NCI-H2196 (cell line): ENCODE measurements at regions not wholly inside any gene's neighbourhood (a gene's known extent, or its start where the extent isn't known, plus 50 kb on each side); places are given as distances from the start of the nearest gene placed in this dataset.

ENCODE experiments used
- DNase-seq: peaks from one replicate; lab custom pipeline; 2025; ENCODE audit not compliant: unreplicated experiment; lab: John Stamatoyannopoulos, UW

- DNase-seq = no peak
Observed at GRCh38 chr19:32223595-32224370, 121.6 kb upstream of the ZNF507 start.

GRCh38 chr19:32224371-32225244 lies 120.8 kb upstream of the ZNF507 start:
- peak; percentile 71 for DNase-seq

- no peak for DNase-seq
Observed at GRCh38 chr19:32227561-32228165, 117.7 kb upstream of the ZNF507 start.

DNA sequence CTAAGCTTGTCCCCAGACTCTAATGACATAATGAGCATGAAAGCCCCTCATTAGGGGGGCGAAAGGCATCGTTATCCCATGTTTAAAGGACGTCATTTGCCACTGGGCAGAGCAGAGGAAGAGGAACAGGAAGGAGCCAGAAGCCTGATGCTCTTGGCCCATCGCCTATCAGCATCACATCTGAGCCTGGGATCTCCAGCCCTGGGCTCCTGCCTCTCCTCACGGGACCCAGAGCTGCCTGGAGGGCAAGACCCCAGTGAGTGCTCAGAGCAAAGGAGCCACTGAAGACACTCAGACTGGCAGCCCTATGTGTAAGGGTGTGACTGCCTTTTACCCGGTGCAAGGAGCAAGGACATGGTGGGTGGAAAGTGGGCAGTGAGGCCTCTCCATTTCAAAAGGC lies 115.0 kb upstream of the ZNF507 start:
- DNase-seq = no peak

DNA sequence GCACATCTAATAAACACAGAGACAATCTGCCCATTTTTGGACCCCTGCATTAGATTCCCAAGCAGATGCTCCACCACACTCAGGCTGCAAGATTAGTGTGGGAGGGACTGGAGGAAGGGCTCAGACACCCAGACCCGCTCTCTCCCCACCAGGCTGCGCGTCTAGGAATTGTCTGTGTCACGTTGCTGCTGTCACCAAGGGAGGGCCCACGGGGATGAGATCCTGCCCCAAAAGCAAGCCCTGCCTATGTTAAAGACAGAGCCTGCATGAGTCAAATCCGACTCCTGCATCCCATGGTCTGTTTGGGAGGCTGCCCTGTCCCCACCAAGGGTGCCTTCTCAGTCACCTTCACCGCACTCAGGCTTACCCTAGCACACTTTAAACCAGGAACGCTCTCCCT lies 114.4 kb upstream of the ZNF507 start:
- no peak for DNase-seq

DNA sequence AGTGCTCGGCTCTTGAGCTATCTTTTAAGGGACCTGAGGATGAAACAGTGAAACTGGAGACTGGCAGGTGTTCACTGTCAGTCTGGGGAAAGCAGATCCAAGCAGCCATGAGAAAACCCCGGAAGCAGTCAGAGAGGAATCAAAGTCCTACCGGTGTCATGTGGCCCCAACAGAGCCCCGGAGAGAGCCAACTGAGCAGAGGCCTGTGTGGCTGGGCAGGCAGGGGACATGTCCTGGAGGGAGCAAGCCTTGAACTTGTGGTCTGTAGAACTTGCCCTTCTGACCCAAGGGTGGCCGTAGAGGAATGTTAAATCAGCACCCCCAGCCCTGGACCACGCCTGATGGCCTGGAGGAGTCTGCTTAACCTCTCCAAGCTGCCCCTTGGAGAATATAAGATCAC lies 113.7 kb upstream of the ZNF507 start:
- no peak for DNase-seq

GRCh38 chr19:32232449-32232848 lies 113.0 kb upstream of the ZNF507 start:
- DNase-seq = no peak

DNA sequence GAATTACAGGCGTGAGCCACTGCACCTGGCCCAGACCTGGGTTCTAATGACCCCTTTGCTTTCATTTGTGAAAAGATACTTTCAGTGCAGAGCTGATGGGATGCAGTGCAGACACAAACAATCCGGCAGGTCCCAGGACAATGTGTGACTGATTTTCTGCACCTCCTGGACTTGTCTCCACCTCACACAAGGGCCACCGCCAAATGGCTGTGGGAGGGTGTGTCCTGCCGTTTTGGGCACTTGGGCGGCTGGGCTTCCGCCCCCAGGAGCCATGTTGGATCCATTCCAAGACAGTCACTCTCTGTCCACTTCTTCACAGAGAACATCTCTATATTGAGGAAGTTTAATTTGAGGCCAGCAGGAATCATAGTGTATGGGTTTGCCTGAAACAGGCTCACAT lies 112.3 kb upstream of the ZNF507 start:
- no peak for DNase-seq

- DNase-seq = no peak
Observed at GRCh38 chr19:32233885-32234284, 111.5 kb upstream of the ZNF507 start.

- DNase-seq = no peak
Observed at GRCh38 chr19:32234663-32235217, 110.7 kb upstream of the ZNF507 start.

- no peak for DNase-seq
Observed at GRCh38 chr19:32238076-32238475, 107.3 kb upstream of the ZNF507 start.

GRCh38 chr19:32240316-32240715 lies 105.1 kb upstream of the ZNF507 start:
- DNase-seq = no peak

GRCh38 chr19:32241306-32241705 lies 104.1 kb upstream of the ZNF507 start:
- DNase-seq = no peak

- no peak for DNase-seq
Observed at GRCh38 chr19:32241932-32242710, 103.3 kb upstream of the ZNF507 start.

GRCh38 chr19:32246006-32246405 lies 99.4 kb upstream of the ZNF507 start:
- no peak for DNase-seq

DNA sequence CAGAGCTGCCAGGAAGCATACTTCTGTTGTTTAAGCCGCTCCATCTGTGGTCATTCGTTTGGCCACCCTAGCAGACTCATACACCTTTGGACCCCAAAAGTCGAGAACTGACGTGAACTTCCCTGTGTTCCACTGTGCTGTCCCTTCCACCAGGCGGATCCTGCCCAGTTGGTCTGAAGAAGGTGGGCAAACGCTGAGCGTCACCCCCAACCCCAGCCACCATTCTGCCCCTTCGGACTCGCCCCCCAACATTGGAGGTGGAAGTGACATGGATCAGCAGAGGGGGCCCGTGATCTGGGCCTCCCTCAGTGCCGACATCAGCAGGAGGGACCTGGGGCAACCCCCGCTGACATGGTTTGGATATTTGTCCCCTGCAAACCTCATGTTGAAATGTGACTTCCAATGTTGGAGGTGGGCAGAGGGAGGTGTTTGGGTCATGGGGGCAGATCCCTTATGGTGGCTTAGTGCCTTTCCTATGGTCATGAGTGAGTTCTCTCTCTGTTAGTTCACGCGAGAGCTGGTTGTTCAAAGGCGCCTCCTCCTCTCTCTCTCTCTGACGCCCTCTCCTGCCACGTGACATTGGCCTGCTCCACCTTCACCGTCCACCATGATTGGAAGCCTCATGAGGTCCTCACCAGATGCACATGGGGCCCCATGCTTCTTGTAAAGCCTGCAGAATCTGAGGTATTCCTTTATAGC lies 93.6 kb upstream of the ZNF507 start:
- no peak for DNase-seq

GRCh38 chr19:32252333-32252669 lies 93.1 kb upstream of the ZNF507 start:
- no peak for DNase-seq

DNA sequence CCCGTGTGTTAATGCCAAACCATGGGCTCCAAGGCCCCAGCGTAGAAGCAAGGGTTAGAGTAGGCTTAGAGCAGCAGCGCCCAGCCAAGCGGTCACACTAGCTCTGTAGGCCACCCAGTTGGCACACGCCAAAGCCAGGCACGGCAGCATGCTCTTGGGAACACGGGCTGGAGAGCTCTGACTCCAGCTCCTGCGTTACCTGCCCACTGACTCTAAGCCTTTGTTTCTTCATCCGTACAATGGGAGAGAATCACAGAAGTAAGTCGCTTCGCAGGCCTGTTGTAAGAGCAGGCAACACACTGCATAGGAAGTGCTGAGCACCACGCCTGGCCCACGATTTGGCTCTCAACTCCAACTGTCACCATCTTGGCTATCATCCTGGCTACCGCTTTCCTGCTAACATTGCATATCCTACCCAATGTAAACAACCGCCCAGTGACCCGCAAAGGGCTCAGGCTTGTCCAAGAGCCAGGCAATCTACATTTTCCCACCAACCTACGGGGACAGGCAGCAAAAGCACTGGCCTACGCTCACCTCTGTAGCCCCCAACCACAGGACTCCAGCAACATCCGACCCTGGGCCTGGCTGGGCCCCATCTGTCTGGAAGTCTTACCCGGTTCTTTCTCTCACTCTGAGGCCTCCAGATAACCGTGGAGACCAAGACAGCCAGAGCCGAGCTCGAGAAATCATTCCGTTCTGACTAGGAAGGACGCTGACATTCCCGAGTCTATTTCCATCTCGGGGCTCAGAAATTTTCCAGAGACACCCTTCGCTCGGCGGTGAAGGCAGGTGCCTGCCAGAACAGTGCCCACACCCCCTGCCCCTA lies 91.5 kb upstream of the ZNF507 start:
- no peak for DNase-seq

- DNase-seq = no peak
Observed at GRCh38 chr19:32254509-32254890, 90.9 kb upstream of the ZNF507 start.
